GM18520 (cell line): ENCODE measurements at regions not wholly inside any gene's neighbourhood (a gene's known extent, or its start where the extent isn't known, plus 50 kb on each side); places are given as distances from the start of the nearest gene placed in this dataset.

Source experiments
- ATAC-seq: cut with Tn5 transposase; IDR thresholded peaks from one replicate; pipeline ENCODE4 v1.9.1; 2021; ENCODE audit not compliant: unreplicated experiment

DNA sequence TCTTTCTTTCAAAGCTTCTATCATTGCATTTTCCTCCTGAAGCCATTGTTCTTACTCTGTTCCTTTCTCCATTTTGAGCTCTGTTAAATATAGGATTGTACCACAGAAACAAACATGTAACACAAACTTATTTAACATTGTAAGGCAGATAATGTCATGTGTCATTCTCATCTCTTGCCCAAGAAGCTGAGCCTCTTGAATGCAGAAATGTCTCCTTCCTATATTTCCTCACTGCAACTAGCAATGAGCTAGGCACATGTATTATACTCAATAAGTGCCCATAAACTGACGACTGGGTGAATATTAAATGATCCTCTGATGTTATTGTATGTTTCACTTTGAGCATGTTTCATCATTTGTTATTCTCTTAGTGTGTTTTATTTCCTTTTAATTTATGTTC, 56.7 kb upstream of the SLC7A11 start:
- no peak for ATAC-seq

DNA sequence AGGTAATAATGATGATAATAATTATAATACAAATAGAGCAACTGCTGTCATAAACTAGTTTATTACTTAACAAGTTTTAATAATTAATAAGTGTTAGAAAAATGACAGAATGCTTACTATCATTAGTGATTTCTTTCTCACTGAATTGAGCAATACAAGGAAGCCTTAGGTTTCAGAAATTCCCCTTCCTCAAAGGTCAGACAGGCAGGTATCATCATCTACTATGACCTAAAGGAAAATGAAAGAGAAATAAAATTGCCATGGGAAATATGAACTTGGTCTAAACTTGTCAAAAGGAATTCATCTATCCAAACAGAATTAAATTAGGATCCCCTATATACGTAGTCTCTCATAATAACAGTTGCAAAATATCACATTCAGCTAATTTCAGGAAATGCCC, 56.3 kb upstream of the SLC7A11 start:
- ATAC-seq, result no peak

DNA sequence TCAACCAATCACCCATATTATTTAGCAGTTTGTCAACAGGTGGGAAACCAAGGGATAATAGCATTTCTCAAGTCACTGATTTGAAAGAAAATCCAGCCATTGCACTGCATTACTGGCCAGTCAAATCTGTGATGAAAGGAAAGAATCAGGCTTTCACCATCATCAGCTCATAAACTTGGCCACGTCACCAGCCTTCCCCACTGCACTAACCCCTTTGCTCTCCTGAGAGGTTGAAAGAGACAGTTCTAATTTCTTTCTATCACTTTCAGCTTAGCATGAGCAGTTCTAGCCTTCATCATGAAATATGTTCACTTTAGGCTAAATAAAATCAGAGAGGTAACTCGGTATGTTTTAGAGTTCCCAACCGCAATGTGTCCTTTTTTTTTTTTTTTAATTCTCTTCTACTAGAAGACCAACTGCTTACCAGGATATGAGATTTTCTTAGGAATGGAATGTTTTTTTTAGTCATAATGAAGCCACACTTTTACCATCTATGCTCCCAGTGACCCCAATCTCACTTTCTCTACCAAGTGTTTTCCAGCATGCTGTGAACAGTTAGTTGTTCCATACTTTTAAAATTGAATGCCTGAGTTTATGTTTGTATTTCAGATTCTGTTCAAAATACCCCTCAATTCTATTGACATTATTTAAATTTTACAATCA, 55.7 kb upstream of the SLC7A11 start:
- no peak for ATAC-seq

DNA sequence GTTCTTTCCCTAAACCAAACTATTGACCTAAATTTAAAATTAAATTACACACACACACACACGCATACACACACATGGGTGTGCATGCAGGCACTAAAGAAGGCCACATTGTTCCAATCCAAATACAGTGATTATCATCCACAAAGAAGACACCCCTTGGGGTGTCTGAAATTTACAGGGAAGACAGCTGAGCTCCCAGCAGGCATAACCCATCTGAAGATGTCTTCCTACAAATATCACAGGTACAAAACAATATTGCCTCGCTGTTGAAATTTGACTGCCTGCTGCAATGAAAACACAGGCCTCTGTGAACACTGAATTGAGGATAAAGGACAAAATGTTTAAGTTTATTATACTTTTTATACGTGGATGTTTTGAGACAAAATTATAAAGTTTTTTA, 50.2 kb upstream of the SLC7A11 start:
- ATAC-seq, result no peak
